HG02840 (cell line): ENCODE measurements at regions not wholly inside any gene's neighbourhood (a gene's known extent, or its start where the extent isn't known, plus 50 kb on each side); places are given as distances from the start of the nearest gene placed in this dataset.
"Not testable (repeated sequence)": the region's sequence is repeated elsewhere in the genome, so short reads cannot be mapped to it uniquely, and the experiment has no call there.

Experiments
- ATAC-seq: cut with Tn5 transposase; IDR thresholded peaks from one replicate; pipeline ENCODE4 v1.9.1; 2021; ENCODE audit warnings: mild to moderate bottlenecking, moderate library complexity, moderate number of reproducible peaks; ENCODE audit not compliant: unreplicated experiment, low FRiP score

DNA sequence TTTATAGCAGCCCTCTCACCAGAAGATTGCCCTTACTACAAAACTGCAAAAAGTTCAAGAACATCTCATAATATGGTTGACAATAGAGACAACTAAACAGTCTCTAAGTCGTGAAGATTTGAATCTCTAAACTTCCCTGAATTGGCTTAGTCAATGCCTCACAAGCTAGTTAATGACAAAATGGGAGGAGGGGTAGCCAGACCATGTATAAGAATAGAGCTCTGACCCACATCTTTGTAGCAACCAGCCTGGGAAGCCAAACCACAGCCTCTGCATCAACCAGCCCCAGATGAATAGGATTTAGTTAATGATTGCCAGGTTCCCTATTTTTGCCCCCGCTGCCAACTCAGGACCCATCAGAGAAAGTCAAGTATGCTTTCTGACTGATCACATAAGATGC lies 1265.9 kb upstream of the PCDH10 start:
- not testable (repeated sequence) for ATAC-seq

DNA sequence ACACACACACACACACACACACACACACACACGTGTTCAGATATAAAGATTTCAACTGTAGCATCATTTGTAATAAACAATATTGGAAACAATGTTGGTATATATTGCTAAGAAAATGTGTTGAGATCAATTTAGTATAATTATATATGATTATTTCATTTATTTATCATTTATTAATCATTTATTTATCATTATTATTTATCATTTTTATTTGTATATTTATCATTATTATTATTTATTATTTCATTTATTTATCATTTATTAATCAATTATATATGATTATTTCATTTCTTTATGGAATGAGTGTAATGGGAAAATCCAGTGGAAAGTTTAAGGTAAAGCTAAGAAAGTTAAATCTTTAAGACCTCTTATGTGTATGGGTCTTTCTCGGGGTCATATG lies 1223.4 kb upstream of the PCDH10 start:
- not testable (repeated sequence) for ATAC-seq

DNA sequence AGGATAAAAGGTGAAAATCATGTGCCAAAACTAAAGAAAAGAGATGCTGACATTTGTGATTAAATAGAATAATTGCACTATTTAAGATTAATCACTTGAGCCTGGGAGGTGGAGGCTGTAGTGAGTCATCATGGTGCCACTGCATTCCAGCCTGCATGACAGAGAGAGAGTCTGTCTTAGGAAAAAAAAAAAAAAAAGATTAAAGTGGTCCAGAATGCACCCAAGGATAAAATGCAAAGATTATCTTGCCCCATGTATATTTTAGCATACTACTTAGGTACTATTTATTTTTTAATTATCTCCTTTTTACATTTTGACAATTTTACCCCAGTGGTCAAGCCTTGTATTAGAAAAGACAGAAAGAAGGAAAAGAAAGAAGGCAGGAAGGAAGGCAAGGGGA lies 1181.4 kb upstream of the PCDH10 start:
- not testable (repeated sequence) for ATAC-seq

DNA sequence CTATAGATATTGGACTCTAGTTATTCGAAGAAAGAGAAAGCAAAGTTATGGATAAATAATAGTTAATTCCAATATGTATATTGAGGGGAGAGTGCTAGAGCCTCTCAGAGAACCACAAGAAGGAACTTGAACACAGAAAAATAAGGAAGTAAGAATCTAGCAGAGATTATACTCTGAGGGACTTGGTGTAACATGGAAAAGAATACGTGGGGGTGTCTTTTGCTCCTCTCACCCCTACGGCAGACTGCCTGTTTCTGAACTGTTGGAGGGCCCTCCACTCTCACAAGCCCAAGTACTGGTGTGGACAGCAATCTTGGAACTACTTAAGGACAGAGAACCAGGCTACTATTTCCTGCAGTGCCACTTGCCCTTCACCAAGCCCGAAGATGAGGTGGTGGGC lies 1174.4 kb upstream of the PCDH10 start:
- no peak for ATAC-seq

DNA sequence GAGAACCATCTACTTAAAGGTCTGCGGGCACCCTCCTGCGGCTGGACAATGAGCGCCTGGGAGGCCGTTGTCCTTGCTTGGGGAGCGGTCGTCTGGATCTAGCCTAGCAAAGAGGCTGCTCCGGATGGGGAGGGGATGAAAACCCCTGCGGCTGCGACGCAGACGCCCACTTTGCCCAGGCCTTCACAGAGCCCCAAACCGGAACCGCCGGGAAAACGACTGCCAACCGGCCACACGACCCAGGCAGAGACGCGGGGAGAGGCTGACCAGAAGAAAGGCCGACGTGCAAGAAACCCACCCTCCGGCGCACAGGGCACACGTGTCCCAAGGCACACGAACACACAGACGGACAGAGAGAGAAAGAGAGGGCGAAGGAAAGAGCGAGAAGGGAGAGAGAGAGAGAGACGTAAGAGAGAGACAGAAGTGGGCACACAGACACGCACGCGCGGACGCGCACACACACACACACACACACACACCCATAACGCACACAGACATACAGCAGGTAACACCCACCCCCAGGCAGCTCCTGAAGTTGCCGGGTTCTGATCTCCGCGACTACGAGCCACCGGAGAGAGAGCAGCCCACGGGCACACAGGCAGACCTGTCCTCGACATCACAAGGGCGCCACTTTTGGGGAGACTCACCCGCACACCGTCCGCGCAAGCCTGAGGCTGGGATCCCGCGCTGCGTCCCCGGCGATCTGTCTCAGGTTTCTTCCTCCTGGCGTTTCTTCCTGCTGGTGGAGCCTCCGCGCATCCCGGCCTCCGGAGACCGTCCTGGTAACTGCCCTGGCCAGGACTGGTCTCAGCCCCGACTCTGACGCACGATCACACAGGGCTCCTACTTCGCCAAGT lies 1173.6 kb upstream of the PCDH10 start:
- not testable (repeated sequence) for ATAC-seq

DNA sequence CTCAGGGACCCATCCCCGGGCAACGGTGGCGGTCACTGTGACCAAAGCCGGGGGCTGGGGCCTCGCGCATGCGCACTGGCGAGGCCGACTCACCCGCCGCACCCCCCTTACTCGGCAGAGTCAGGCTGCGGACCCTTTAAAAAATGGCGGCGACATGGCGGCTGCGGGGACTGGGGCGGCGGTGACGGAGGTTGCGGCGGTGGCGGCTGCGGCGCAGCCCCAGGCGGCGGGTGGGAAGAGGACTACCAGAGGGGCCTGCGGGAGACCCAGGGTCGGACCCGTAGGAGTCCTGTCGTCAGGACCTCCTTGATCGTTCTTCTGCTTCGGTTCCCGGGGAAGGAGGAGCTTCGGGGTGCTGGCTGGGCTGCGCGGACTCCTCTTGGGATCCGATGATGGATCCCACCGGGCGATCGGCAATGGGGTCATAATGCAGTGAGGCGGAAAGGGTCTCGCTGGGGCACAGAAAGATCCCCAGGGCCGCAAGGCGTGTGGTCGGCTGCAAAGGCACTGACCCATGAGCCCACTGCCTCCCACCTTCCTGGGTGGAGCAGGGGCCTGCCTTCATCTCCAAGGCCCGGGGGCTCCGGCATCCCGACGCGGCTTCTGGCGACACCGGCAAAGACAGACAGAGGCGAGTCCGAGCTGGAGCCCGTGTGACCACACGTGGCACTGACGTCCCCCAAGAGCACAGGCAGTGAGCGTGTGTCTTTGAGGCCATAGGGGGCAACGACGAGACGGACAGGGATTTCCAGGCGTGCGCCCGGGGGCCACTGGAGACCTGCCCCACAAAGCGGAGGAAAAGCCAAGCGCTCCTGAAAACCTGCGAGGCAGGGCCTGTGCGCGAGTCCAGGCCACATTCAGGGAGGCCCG lies 1172.7 kb upstream of the PCDH10 start:
- ATAC-seq: not testable (repeated sequence)

DNA sequence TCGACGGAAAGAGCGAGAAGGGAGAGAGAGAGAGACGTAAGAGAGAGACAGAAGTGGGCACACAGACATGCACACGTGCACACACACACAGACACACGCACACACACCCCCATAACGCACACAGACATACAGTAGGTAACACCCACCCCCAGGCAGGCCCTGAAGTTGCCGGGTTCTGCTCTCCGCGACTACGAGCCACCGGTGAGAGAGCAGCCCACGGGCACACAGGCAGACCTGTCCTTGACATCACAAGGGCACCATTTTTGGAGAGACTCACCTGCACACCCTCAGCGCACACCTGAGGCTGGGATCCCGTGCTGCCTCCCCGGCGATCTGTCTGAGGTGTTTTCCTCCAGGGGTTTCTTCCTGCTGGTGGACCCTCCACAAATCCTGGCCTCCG lies 1171.0 kb upstream of the PCDH10 start:
- no peak for ATAC-seq

DNA sequence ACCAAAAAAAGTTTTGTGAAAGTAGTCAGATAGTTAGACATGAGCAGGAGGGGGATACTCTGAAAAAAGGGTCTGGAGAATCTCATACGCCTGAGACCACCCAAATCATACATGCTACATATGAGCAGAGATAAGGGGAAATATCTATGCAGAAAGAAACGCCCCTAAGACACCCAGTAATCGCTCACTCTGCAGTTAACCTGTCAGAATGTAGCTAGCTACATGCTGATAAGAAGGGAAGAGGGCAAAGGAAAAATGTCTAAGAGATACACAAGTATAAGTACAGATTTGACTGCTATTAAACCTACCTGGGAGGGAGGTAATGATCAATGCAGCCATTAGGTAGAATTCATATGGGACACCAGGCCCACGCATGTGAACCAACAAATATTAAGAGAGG lies 1159.5 kb upstream of the PCDH10 start:
- no peak for ATAC-seq

DNA sequence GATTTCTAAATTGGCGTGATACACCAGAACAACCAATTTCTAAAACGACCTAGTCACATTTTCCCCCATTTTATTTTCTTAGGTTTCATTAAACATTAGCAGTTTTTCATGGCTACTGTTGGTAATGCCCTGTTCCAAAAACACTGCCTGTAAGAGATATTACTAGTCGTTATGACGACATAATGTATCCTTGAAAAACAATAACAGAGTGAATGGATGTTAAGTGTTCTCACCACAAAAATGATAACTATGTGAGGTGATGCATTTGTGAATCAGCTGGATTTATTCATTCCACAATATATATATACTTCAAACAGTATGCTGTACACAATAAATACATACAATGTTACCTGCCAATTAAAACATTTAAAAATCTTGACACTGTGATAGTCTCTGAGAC lies 1147.6 kb upstream of the PCDH10 start:
- no peak for ATAC-seq

DNA sequence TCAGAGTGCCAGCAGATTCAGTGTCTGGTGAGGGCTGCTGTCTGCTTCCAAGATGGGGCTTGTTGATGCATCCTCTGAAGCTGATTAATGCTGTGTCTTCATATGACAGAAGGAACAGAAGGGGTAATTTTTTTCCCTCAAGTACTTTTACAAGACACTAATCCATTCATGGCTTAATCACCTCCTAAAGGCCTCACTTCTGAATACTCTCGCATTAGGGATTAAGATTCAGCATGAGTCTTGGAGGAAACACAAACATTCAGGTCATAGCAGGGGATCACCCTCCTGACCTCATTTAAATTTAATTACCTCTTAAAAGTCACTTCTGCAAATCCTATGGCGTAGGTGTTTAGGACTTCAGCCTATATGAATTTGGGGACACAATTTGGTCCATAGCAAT lies 1145.5 kb upstream of the PCDH10 start:
- no peak for ATAC-seq

DNA sequence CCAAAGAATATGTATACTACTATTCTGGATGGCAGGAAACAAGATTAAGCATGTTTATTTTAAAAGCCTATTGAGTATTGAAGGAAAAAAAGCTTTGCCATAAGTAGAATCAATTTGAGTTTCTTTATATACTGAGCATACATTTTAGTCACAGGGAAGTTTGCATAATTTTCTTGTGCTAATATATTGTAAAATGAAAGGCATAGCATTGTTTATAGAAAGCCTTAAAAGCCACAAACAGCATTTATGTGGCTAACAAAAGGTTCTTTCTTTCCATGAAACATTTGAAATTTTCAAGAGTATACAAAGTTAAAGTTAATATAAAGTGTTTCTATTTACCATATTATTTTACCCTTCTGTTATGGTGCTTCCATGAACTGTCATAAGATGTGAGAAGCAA lies 1133.8 kb upstream of the PCDH10 start:
- no peak for ATAC-seq

DNA sequence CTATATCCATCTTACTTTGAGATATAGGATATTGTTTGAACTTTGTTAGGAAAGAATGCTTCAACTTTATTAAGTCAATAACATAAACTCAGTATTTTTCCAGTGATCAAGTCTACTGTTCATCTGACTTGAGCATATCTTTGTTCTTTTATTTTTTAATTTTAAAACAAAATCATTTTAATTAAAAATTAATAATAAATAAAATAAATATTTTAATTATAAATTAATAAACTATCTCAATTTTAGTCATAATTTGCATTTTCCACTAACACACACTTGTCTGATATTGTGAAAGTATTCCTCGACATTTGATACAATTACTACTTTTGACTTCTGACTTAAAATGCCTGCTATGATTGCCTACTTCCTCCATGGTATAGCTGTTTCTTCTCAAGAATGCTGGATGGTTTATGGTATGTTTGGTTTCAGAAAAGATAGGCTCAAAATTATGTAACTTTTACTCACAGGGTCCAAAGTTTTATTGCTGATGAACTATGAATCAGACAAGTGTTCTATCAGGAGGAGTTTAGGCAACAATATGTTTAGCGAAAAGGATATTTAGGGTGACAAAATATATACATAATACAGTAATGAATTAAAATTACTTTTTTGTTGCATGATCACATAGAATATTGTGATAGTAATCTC lies 1132.3 kb upstream of the PCDH10 start:
- no peak for ATAC-seq

DNA sequence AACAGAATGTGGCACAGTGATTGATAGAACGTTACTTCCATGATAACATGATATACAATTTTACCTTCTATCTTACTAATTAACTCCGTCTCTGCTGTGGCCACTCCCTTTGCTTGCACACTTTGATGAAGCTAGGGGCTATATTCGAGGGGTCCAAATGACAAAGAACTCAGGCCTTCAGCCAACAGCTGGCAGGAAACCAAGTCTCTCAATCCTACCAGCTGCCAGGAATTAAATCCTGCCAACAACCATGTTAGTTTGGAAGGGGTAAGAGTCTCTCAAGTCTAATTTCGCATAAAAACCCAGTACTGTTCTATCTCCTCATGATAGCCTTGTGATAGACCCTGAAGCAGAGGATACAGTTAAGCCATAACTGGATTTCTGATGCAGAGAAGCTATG lies 1122.9 kb upstream of the PCDH10 start:
- no peak for ATAC-seq

DNA sequence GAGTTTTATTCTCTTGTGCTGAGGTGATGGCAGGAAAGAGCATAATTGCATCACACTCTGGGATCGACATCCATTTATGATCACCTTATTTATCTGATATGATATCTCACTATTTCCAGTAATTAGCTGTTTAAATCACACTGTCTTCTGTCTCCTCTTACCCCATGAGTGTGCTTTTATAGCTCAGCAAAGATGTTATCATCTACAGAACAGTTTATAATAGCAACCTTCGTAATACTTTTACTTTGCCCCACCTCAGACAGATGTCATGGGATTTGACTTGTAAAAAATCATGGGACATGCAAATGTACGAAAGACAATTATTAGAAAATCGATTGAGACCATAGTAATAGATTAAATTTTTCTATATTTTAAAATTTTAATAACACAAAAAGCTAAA lies 1122.3 kb upstream of the PCDH10 start:
- ATAC-seq: no peak

DNA sequence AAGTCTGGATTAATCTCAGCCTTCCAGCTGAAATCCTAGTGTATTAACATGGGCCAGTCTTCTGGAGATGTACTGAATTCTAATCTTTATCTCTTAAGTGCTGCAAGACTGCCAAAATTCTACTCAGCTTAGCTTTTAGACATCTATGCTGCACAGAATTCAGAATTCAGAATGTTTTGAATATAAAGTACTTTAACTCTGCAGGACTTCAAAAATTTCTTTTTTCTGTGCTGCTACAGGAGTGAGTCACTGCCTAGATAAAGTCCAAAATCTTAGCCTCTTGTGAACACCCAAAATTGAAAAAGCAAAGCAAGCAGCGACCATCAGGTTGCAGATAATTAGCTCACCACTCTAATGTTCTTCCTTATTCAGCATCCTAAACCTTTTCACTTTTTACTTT lies 1092.6 kb upstream of the PCDH10 start:
- ATAC-seq: no peak

DNA sequence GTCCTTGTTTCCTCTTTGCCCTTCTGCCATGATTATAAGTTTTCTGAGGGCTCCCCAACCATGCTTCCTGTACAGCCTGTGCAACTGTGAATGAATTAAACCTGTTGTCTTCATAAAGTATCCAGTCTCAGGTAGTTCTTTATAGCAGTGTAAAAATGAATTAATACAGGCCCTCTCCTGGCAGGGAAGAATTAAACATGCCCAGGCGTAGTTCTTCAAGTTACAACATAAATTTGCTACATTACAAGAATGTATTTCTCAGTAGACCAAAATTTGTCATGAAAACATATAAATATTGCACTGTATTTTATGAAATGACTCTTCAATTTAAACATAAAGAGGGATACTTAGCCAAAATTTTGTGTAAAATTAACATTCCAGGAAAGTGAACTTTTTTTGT lies 1089.9 kb upstream of the PCDH10 start:
- no peak for ATAC-seq

DNA sequence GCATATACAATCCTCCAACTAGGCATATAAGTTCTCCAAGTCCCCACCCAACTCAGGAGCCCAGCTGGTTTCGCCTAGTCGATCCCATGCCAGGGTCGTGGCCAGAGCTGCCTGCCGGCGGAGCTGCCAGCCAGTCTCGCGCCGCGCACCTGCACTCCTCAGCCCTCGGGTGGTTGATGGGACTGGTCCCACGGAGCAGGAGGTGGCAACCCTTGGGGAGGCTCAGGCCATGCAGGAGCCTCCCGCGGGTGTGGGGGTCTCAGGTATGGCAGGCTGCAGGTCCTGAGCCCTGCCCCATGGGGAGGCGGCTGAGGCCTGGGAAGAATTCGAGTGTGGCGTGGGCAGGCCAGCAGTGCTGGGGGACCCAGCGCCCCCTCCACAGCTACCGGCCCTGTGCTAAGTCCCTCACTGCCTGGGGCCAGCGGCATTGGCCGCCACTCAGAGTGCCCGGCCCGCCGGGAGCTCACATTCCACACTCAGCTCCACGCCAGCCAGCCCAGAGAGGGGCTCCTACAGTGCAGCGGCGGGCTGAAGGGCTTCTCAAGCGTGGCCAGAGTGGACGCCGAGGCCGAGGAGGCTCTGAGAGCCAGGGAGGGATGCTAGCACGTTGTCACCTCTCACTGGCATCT lies 1086.4 kb upstream of the PCDH10 start:
- ATAC-seq: no peak

DNA sequence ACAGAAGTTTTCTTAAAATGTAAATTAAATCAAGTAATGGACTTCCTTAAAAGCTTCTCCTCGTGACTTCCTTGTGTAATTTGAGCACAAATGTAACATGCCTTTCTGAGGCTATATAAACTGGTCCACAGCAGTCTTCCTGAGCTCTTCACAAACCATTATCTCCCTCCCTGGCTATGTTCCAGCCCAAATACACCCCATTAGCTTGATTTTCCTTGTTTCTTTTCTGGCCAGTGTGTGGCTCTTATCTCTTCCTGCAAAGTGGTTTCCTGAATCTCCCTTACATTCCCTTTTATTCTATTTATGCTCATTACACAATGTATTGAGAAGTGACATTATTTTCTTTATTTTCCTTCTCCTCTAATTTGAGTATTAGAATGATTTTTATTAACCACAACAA lies 1085.3 kb upstream of the PCDH10 start:
- ATAC-seq: no peak

DNA sequence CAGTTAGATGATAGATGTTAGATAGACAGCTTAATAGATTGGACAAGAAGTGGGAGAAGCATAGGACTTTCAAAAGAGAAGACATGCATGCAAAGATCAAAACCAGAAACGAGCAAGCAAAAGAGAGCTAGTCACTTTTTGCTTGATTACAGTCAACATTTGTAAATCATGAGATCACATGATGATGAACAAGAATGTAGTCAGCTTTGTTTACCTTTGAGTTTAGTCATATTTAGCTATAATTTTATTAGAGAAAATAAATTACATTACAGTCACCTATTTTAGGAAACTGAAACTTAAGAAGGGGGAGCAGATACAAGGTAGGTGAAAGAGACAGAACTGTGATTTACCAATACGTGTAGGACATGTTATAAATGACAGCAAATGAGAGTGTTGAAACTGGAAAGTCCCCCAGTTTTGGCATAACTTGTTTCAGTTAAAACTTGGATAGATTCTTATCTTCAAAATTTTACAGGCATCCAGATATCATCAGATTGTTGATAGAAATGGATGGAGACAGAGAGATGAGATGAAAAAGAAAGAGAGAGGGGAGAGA lies 1083.1 kb upstream of the PCDH10 start:
- ATAC-seq: no peak

DNA sequence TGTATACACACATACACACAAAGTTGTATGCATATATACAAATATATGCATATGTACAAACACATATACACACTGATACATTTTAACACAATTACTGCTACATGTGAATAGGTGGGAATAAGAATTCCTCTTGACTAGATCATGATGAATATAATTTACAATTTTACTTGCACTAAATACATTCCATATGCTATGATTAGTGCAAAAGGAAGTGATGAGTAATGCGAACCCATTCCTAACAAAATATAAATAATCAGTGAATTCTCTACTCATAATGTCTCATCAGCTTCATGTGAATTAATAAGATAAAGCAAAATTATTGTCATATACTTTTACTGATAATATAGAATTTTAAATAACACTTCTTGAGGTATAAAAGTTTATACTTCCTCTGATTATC lies 1077.3 kb upstream of the PCDH10 start:
- no peak for ATAC-seq
